WTC11 (cell line): ENCODE measurements at regions not wholly inside any gene's neighbourhood (a gene's known extent, or its start where the extent isn't known, plus 50 kb on each side); places are given as distances from the start of the nearest gene placed in this dataset.

Experiments used
- ATAC-seq: fragments of 200-7000 bp; cut with Tn5 transposase; 2 replicates; pipeline ENCODE4 v1.10.0; 2021; ENCODE audit warnings: mild to moderate bottlenecking, moderate library complexity
- CTCF ChIA-PET: fragments of 300-600 bp; sonication (Branson Sonifier 250); formaldehyde crosslinking; loops from one replicate; lab custom pipeline; 2021; ENCODE audit warnings: antibody characterized with exemption; lab: Charles Lee
- POLR2A ChIA-PET: fragments of 350-600 bp; sonication (Branson Sonifier 250); formaldehyde crosslinking; loops from one replicate; lab custom pipeline; 2021; ENCODE audit warnings: antibody characterized with exemption; lab: Charles Lee
- DNase-seq: peaks from one replicate; pipeline ENCODE4 v3.0.0; 2021; ENCODE audit warnings: low spot score
- H3K27ac Mint-ChIP-seq: 2 replicates; pipeline ENCODE4 v1.8.0; 2021; ENCODE audit warnings: mixed read lengths
- H3K27me3 Mint-ChIP-seq: 2 replicates; pipeline ENCODE4 v1.8.0; 2021; ENCODE audit warnings: low read depth, mild to moderate bottlenecking, moderate library complexity, mixed read lengths
- H3K36me3 Mint-ChIP-seq: 2 replicates; pipeline ENCODE4 v1.8.0; 2021; ENCODE audit warnings: mixed read lengths
- H3K4me1 Mint-ChIP-seq: 2 replicates; pipeline ENCODE4 v1.8.0; 2022; ENCODE audit warnings: mixed read lengths
- H3K4me3 Mint-ChIP-seq: 2 replicates; pipeline ENCODE4 v1.8.0; 2021; ENCODE audit warnings: mild to moderate bottlenecking, moderate library complexity, mixed read lengths
- H3K9me3 Mint-ChIP-seq: 2 replicates; pipeline ENCODE4 v1.8.0; 2021; ENCODE audit warnings: mixed read lengths
- CBFB ChIP-seq: sonication (generic); formaldehyde crosslinking; IDR thresholded peaks from 2 replicates; pipeline ENCODE4 v1.8.1; 2022; ENCODE audit warnings: mild to moderate bottlenecking, low read depth, missing genetic modification reagents
- CREM ChIP-seq: sonication (generic); formaldehyde crosslinking; IDR thresholded peaks from 2 replicates; pipeline ENCODE4 v1.8.1; 2022; ENCODE audit warnings: mild to moderate bottlenecking, missing genetic modification reagents, moderate library complexity
- ERG ChIP-seq: fragments of 250-450 bp; sonication (Bioruptor Pico); IDR thresholded peaks from 2 replicates; pipeline ENCODE4 v1.8.0; 2021; ENCODE audit warnings: mild to moderate bottlenecking
- FOXK1 ChIP-seq: sonication (generic); formaldehyde crosslinking; IDR thresholded peaks from 2 replicates; pipeline ENCODE4 v1.8.0; 2022; ENCODE audit warnings: mild to moderate bottlenecking, moderate library complexity, missing genetic modification reagents
- GRHL2 ChIP-seq: fragments of 250-450 bp; sonication (Bioruptor Pico); IDR thresholded peaks from 2 replicates; pipeline ENCODE4 v1.8.0; 2022; ENCODE audit warnings: mild to moderate bottlenecking, moderate library complexity; ENCODE audit not compliant: insufficient replicate concordance, severe bottlenecking
- GTF2I ChIP-seq: fragments of 250-450 bp; sonication (Bioruptor Pico); conservative IDR thresholded peaks from 2 replicates; pipeline ENCODE4 v1.4.0; 2021; ENCODE audit warnings: mild to moderate bottlenecking
- HMGA2 ChIP-seq: fragments of 250-450 bp; sonication (Bioruptor Pico); IDR thresholded peaks from 2 replicates; pipeline ENCODE4 v1.4.0; 2021; ENCODE audit warnings: mild to moderate bottlenecking, moderate library complexity
- JAZF1 ChIP-seq: fragments of 250-450 bp; sonication (Bioruptor Pico); IDR thresholded peaks from 2 replicates; pipeline ENCODE4 v1.9.0; 2021; ENCODE audit warnings: moderate library complexity, mild to moderate bottlenecking, inconsistent platforms
- JUN ChIP-seq: sonication (generic); formaldehyde crosslinking; IDR thresholded peaks from 2 replicates; pipeline ENCODE4 v1.8.0; 2023; ENCODE audit warnings: mild to moderate bottlenecking, missing genetic modification reagents
- MAX ChIP-seq: sonication (generic); formaldehyde crosslinking; IDR thresholded peaks from 2 replicates; pipeline ENCODE4 v1.8.0; 2022; ENCODE audit warnings: mild to moderate bottlenecking, missing genetic modification reagents
- MLX ChIP-seq: sonication (generic); formaldehyde crosslinking; IDR thresholded peaks from 2 replicates; pipeline ENCODE4 v1.8.1; 2023; ENCODE audit warnings: mild to moderate bottlenecking, missing genetic modification reagents, moderate library complexity
- NFATC4 ChIP-seq: fragments of 250-450 bp; sonication (Bioruptor Pico); IDR thresholded peaks from 2 replicates; pipeline ENCODE4 v1.9.0; 2021; ENCODE audit warnings: mild to moderate bottlenecking
- NFYB ChIP-seq: sonication (generic); formaldehyde crosslinking; conservative IDR thresholded peaks from 2 replicates; pipeline ENCODE4 v1.8.0; 2022; ENCODE audit warnings: low read depth, missing genetic modification reagents
- NR2C2 ChIP-seq: sonication (generic); formaldehyde crosslinking; IDR thresholded peaks from 2 replicates; pipeline ENCODE4 v1.8.0; 2022; ENCODE audit warnings: mild to moderate bottlenecking, missing genetic modification reagents
- PRRX2 ChIP-seq: fragments of 250-450 bp; sonication (Bioruptor Pico); IDR thresholded peaks from 2 replicates; pipeline ENCODE4 v1.8.0; 2021; ENCODE audit warnings: mild to moderate bottlenecking
- RORB ChIP-seq: fragments of 250-450 bp; sonication (Bioruptor Pico); IDR thresholded peaks from 2 replicates; pipeline ENCODE4 v1.9.0; 2021; ENCODE audit warnings: mild to moderate bottlenecking
- SMAD3 ChIP-seq: sonication (generic); formaldehyde crosslinking; IDR thresholded peaks from 2 replicates; pipeline ENCODE4 v1.8.0; 2022; ENCODE audit warnings: missing genetic modification reagents, mild to moderate bottlenecking, borderline replicate concordance
- SOX15 ChIP-seq: fragments of 250-450 bp; sonication (Bioruptor Pico); IDR thresholded peaks from 2 replicates; pipeline ENCODE4 v1.9.0; 2021; ENCODE audit warnings: mild to moderate bottlenecking
- TEAD1 ChIP-seq: sonication (generic); formaldehyde crosslinking; IDR thresholded peaks from 2 replicates; pipeline ENCODE4 v1.8.0; 2022; ENCODE audit warnings: mild to moderate bottlenecking, missing genetic modification reagents
- TP53 ChIP-seq: sonication (generic); formaldehyde crosslinking; IDR thresholded peaks from 2 replicates; pipeline ENCODE4 v1.8.1; 2023; ENCODE audit warnings: mild to moderate bottlenecking, missing genetic modification reagents
- ZNF281 ChIP-seq: sonication (generic); formaldehyde crosslinking; IDR thresholded peaks from 2 replicates; pipeline ENCODE4 v1.8.0; 2023; ENCODE audit warnings: mild to moderate bottlenecking, missing genetic modification reagents
- ZNF416 ChIP-seq: fragments of 250-450 bp; sonication (Bioruptor Pico); IDR thresholded peaks from 2 replicates; pipeline ENCODE4 v1.9.0; 2021; ENCODE audit warnings: mild to moderate bottlenecking, inconsistent platforms
- ZNF512 ChIP-seq: sonication (generic); formaldehyde crosslinking; IDR thresholded peaks from 2 replicates; pipeline ENCODE4 v1.8.1; 2022; ENCODE audit warnings: missing genetic modification reagents, borderline replicate concordance

GRCh38 chr1:170224469-170224868 lies 78.7 kb downstream of the NTMT2 start:
- no peak for DNase-seq
- ChIA-PET CTCF (no interaction called here), POLR2A (no interaction called here)
- no peak for TF ChIP-seq SOX15
- no peak for TF ChIP-seq MLX
- TF ChIP-seq NFATC4 (CRISPR knock-in tag), result no peak
- no peak for TF ChIP-seq ERG (CRISPR knock-in tag)
- no peak for TF ChIP-seq RORB
- TF ChIP-seq GRHL2 (CRISPR knock-in tag), result no peak
- TF ChIP-seq PRRX2 (CRISPR knock-in tag), result no peak
- TF ChIP-seq TEAD1 (CRISPR knock-in tag), result no peak
- no peak for TF ChIP-seq FOXK1
- no peak for TF ChIP-seq ZNF281 (CRISPR knock-in tag)
- no peak for TF ChIP-seq CREM (CRISPR knock-in tag)
- TF ChIP-seq MAX, result no peak
- no peak for TF ChIP-seq SMAD3 (CRISPR knock-in tag)
- ATAC-seq, result no peak
- Mint-ChIP-seq H3K4me3 (no peak overlapping the region), H3K4me1 (peaks cover 4% of the 10 kb centered on the region), H3K36me3 (no peaks in the 10 kb centered on the region), H3K27me3 (no peaks in the 10 kb centered on the region; the same call in 1 of the 2 replicates), H3K27ac (no peak overlapping the region), H3K9me3 (peaks cover 5% of the 10 kb centered on the region; the same call in 1 of the 2 replicates)

GRCh38 chr1:170225781-170226530 lies 80.2 kb downstream of the NTMT2 start:
- ChIA-PET POLR2A (no interaction called here), CTCF (no interaction called here)
- ATAC-seq, result no peak
- no peak for DNase-seq
- H3K27me3 Mint-ChIP-seq, result no peaks in the 10 kb centered on the region
- H3K9me3 Mint-ChIP-seq, result peaks cover 5% of the 10 kb centered on the region; the same call in 1 of the 2 replicates
- no peak overlapping the region for H3K4me3 Mint-ChIP-seq
- peaks cover 4% of the 10 kb centered on the region for H3K4me1 Mint-ChIP-seq
- H3K36me3 Mint-ChIP-seq, result no peaks in the 10 kb centered on the region
- H3K27ac Mint-ChIP-seq, result no peak overlapping the region
- no peak for TF ChIP-seq RORB
- no peak for TF ChIP-seq PRRX2 (CRISPR knock-in tag)
- no peak for TF ChIP-seq SMAD3 (CRISPR knock-in tag)
- no peak for TF ChIP-seq ZNF512 (CRISPR knock-in tag)
- TF ChIP-seq GRHL2 (CRISPR knock-in tag), result no peak
- TF ChIP-seq SOX15, result no peak
- TF ChIP-seq HMGA2, result no peak
- no peak for TF ChIP-seq JAZF1
- no peak for TF ChIP-seq NR2C2
- no peak for TF ChIP-seq NFYB (CRISPR knock-in tag)
- TF ChIP-seq CBFB (CRISPR knock-in tag), result no peak
- TF ChIP-seq MLX, result no peak
- no peak for TF ChIP-seq MAX
- no peak for TF ChIP-seq GTF2I (CRISPR knock-in tag)
- no peak for TF ChIP-seq ZNF281 (CRISPR knock-in tag)
- TF ChIP-seq JUN (CRISPR knock-in tag), result no peak
- no peak for TF ChIP-seq ZNF416 (CRISPR knock-in tag)
- TF ChIP-seq TP53, result no peak
